Mesothelial cell of epicardium (in vitro differentiated cells): ENCODE measurements at regions not wholly inside any gene's neighbourhood (a gene's known extent, or its start where the extent isn't known, plus 50 kb on each side); places are given as distances from the start of the nearest gene placed in this dataset.

Experiments
- DNase-seq, 2 experiments: peaks; one replicate each; pipeline ENCODE4 v3.0.0; 2021; ENCODE audit warnings: low spot score in 2 of 2; ENCODE audit not compliant: unreplicated experiment in 2 of 2
- H3K27ac Mint-ChIP-seq: 2 replicates; pipeline ENCODE4 v1.8.0; 2021; ENCODE audit warnings: mixed read lengths
- H3K27me3 Mint-ChIP-seq: 2 replicates; pipeline ENCODE4 v1.8.0; 2021; ENCODE audit warnings: low read depth, mixed read lengths
- H3K36me3 Mint-ChIP-seq: 2 replicates; pipeline ENCODE4 v1.8.0; 2021; ENCODE audit warnings: mixed read lengths
- H3K4me1 Mint-ChIP-seq: 2 replicates; pipeline ENCODE4 v1.8.0; 2021; ENCODE audit warnings: mixed read lengths
- H3K4me3 Mint-ChIP-seq: 2 replicates; pipeline ENCODE4 v1.8.0; 2021; ENCODE audit warnings: mild to moderate bottlenecking, moderate library complexity, mixed read lengths
- H3K9me3 Mint-ChIP-seq: 2 replicates; pipeline ENCODE4 v1.8.0; 2021; ENCODE audit warnings: mixed read lengths
- CTCF ChIP-seq: fragments of 200-600 bp; sonication (generic); IDR thresholded peaks from one replicate; pipeline ENCODE4 v1.5.0; 2021; ENCODE audit warnings: antibody characterized with exemption; ENCODE audit not compliant: unreplicated experiment

DNA sequence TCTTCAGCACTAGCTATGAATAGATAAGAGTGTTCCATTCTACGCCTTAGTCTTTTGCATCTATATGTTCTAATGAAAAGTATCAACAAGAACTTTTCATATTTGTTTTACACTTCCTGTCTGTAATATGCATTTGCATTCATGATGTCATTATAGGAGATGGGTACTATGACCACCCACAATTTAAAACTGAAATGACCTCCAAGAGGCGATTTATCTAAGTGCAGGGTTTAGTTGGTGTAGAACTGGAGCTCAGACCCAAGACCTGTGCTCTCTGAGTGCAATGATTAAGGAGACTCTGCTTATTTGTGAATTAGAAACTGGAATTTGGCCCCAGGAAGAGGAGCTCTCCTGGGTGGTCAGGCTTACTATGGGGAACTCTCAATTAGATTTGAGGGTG, 289.1 kb downstream of the ETS1 start:
- Mint-ChIP-seq H3K36me3 (no peaks in the 10 kb centered on the region), H3K9me3 (no peaks in the 10 kb centered on the region), H3K27ac (no peak overlapping the region), H3K4me3 (no peak overlapping the region), H3K27me3 (no peaks in the 10 kb centered on the region), H3K4me1 (peaks cover 31% of the 10 kb centered on the region)
- no peak for DNase-seq
- TF ChIP-seq CTCF: no peak

DNA sequence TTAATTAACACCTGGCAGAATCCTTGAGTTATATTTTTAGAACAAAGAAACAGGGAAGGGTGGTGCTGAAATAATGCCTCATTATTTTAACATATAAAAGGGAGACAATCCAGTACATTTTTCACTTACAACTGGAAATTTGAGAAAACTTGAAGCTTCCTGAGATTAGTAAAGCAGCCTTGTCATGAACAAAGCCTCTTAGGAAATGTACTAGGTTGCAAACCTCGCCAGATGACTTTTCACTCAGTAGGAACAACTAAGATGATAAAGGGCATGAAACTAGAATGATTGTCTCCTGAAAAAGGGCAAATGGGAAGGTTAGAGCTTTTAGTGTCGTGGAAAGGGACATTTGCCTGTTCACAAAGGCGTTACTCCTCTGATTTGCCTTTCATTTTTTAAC, 289.6 kb downstream of the ETS1 start:
- H3K4me1 Mint-ChIP-seq: peaks cover 31% of the 10 kb centered on the region

GRCh38 chr11:128297091-128297651, 290.2 kb downstream of the ETS1 start:
- Mint-ChIP-seq H3K4me3 (no peak overlapping the region), H3K27me3 (no peaks in the 10 kb centered on the region), H3K9me3 (no peaks in the 10 kb centered on the region), H3K4me1 (peaks cover 31% of the 10 kb centered on the region), H3K27ac (peak overlapping the region; percentile 67), H3K36me3 (no peaks in the 10 kb centered on the region)
- DNase-seq: no peak
- TF ChIP-seq CTCF: no peak

More for the DNA sequence above, 289.6 kb downstream of the ETS1 start:
- Mint-ChIP-seq H3K27me3 (no peaks in the 10 kb centered on the region), H3K36me3 (no peaks in the 10 kb centered on the region), H3K9me3 (no peaks in the 10 kb centered on the region), H3K4me3 (no peak overlapping the region), H3K27ac (no peak overlapping the region)
- no peak for TF ChIP-seq CTCF
- DNase-seq: no peak

DNA sequence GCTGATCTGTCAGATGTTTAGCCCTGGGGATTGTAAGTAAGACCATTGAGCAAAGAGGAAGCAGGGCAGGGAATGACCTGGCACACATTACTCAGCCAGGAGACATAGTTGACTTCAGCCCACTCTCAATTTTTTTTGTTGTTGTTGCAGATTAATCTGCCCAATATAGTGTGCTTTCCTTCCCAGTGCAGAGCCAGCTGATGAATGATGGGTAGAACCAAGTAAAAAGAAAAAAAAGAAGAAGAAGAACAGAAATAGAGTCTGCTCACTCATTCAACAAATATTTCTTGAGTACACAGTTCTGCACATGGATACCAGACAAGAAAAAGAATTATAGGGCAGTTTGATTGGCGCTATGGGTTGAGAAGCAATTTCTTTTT, 292.7 kb downstream of the ETS1 start:
- Mint-ChIP-seq H3K4me1 (peaks cover 47% of the 10 kb centered on the region), H3K27me3 (no peaks in the 10 kb centered on the region), H3K27ac (no peak overlapping the region), H3K4me3 (no peak overlapping the region), H3K9me3 (no peaks in the 10 kb centered on the region), H3K36me3 (no peaks in the 10 kb centered on the region)
- DNase-seq: no peak
- TF ChIP-seq CTCF: no peak

DNA sequence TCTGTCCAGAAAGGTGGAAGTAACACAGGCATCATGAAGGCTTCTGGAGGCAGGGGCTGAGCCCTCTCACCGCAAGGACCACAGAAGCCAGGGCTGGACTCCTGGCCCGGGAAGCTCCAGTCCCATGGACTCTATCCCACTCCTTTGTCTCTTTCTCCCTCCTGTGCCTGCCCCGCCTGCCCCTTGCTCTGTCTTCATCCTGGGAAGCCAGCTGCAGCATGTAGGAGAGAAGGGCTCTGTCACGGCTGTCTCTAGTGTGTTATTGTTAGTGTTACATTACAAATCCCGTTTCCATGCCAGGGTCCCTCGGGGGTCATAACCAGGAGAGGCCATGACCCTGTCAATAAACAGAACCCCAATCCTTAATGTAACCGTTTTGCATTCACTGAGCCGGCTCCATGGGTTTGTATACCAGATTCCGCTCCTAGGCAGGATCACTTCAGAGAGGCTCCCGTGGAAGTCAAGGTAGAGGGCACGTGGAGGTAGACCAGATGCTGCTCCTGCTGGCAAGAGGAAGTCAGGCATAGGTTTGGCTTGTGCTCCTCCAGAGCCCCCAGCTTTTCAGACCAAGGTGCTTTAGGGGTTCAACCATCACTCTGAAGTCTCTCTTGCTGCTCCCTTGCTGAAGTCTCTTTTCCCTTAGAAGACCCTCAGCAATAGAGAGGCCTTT, 293.2 kb downstream of the ETS1 start:
- Mint-ChIP-seq H3K27ac (no peak overlapping the region), H3K4me1 (peaks cover 44% of the 10 kb centered on the region), H3K36me3 (no peaks in the 10 kb centered on the region), H3K27me3 (no peaks in the 10 kb centered on the region), H3K9me3 (no peaks in the 10 kb centered on the region), H3K4me3 (no peak overlapping the region)
- TF ChIP-seq CTCF: no peak
- DNase-seq: no peak
